ENCODE measurements at regions not wholly inside any gene's neighbourhood (a gene's known extent, or its start where the extent isn't known, plus 50 kb on each side); places are given as distances from the start of the nearest gene placed in this dataset.
"Not testable (repeated sequence)": the region's sequence is repeated elsewhere in the genome, so short reads cannot be mapped to it uniquely, and the experiment has no call there.

DNA sequence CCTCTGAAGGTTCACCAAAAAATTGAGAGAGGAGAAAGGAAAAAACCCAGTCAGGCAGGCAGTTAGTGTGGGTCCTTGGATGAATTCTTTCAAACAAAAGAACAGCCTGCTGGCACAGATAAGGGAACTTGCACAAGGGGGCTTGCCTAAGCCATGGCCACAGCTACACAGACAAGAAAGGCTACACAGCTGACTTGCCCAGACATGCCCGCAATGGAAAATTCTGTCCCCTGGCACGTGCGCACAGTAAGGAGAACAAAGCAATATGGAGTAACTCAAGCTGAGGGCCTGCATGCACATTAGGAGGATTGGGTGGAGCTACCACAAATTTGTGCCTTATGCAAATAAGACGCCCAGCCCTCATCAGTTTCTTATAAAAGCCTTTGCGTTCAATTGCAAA, 512.5 kb upstream of the HTR2C start:
- TF ChIP-seq, protein P1, sequence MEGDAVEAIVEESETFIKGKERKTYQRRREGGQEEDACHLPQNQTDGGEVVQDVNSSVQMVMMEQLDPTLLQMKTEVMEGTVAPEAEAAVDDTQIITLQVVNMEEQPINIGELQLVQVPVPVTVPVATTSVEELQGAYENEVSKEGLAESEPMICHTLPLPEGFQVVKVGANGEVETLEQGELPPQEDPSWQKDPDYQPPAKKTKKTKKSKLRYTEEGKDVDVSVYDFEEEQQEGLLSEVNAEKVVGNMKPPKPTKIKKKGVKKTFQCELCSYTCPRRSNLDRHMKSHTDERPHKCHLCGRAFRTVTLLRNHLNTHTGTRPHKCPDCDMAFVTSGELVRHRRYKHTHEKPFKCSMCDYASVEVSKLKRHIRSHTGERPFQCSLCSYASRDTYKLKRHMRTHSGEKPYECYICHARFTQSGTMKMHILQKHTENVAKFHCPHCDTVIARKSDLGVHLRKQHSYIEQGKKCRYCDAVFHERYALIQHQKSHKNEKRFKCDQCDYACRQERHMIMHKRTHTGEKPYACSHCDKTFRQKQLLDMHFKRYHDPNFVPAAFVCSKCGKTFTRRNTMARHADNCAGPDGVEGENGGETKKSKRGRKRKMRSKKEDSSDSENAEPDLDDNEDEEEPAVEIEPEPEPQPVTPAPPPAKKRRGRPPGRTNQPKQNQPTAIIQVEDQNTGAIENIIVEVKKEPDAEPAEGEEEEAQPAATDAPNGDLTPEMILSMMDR (conservative IDR thresholded peaks at IDR 0.05; ENCODE audit: low read depth, low read length) = no peak
- no peak overlapping the region for H3K4me3 ChIP-seq (ENCODE audit: low read depth, low read length)
- DNase-seq (ENCODE audit: low read depth) = no peak

DNA sequence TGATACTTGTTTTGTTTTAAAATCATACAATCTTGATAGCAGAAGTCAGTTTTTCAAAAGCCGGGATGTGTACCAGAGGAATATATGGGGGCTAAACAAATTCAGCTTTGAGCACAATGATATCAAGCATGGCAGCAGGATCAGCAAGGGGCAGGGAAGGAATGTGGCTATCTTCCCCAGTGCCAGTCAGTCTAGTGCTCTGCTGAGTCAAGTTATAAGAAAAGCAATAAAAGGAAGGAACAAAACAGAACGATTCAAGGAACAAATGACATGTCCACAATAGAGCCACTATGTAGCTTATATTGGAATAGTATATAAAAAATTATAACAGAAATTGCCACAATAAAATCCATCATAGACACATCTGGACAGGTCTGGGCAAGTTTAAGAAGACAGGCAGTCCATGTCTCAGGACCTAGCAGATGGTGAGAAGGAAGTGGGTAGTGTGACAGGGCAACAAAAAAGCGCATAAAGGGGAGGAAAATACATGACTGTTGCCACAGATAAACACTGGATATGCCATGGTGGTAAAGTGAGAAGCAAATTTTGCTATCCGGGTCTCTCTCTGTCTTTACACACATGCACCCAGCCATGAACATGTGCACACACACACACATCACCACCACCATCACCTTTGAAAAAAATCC, 518.2 kb upstream of the HTR2C start:
- DNase-seq (ENCODE audit: low read depth) = no peak
- no peak overlapping the region for H3K4me3 ChIP-seq (ENCODE audit: low read depth, low read length)
- TF ChIP-seq, protein P1 (conservative IDR thresholded peaks at IDR 0.05; ENCODE audit: low read depth, low read length) = no peak

DNA sequence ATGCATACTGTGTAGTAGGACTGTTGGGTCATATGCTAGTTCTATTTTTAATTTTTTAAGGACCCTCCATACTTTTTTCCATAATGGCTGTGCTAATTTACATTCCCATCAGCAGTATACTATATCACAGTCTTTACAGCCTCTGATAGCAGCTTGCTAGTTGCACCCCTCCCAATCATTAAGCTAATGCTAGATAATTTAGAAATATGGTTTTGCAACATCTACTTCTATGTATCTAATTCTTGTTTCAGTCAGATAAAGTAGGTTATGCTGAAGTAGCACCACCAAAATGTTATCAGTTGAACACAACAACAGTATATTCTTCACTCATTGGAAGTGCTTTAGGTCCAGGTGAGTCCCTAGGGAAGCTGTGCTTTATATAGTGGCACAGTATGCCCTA, 522.7 kb upstream of the HTR2C start:
- DNase-seq (ENCODE audit: low read depth) = no peak
- TF ChIP-seq, protein P1 (conservative IDR thresholded peaks at IDR 0.05; ENCODE audit: low read depth, low read length) = no peak
- no peak overlapping the region for H3K4me3 ChIP-seq (ENCODE audit: low read depth, low read length)

DNA sequence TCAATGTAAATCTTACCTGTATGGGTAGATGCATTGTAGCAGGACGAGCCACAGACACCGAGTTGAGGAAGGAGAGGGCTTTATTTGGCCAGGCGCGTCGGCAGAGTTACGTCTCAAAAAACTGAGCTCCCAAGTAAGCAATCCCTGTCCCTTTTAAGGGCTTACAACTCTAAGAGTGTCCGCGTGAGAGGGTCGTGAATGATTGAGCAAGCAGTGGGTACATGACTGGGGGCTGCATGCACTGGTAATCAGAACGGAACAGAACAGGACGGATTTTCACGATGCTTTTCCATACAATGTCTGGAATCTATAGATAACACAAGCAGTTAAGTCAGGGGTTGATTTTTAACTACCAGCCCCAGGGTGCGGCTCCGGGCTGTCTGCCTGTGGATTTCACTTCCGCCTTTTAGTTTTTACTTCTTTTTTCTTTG, 524.9 kb upstream of the HTR2C start:
- TF ChIP-seq, protein P1 (conservative IDR thresholded peaks at IDR 0.05; ENCODE audit: low read depth, low read length) = no peak
- H3K4me3 ChIP-seq (ENCODE audit: low read depth, low read length) = no peak overlapping the region
- DNase-seq (ENCODE audit: low read depth) = no peak

DNA sequence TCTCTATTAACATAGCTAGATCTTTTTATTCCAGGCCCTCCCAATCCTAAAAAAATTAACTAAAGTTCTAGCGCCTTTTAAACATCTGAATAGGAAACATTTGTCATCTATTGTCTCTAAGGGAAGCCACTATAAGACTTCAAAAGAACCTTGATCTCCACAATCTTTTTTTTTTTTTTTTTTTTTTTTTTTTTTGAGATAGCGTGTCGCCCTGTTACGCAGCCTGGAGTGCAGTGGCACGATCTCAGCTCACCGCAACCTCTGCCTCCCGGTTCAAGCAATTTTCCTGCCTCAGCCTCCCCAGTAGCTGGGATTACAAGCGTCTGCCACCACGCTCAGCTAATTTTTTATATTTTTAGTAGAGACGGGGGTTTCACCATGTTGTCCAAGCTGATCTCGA, 526.5 kb upstream of the HTR2C start:
- DNase-seq (ENCODE audit: low read depth) = not testable (repeated sequence)

DNA sequence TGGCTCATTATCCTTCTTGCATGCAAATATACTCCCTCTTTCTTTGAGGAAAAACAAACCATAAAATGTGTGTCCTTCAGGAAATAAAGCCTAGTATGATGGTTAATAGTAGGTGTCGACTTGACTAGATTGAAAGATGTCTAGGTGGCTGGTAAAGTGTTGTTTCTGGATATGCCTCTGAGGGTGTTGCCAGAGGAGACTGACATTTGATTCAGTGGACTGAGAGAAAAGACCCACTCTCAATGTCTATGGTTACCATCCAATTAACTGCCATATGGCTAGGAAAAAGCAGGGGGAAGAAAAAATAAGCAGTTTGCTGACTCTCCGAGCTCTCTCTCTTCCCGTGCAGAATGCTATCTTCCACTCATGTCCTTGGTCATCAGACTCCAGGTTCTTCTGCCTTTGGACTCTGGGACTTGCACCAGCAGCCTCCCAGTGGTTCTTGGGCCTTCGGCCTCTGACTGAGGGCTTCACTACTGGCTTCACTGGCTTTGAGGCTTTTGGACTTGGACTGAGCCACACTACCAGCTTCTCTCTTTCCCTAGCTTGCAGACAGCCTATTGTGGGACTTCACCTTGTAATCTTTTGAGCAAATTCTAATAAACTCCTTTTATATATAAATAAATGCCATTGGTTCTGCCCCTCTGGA, 532.1 kb upstream of the HTR2C start:
- H3K4me3 ChIP-seq (ENCODE audit: low read depth, low read length) = no peak overlapping the region
- DNase-seq (ENCODE audit: low read depth) = no peak
- TF ChIP-seq, protein P1 (conservative IDR thresholded peaks at IDR 0.05; ENCODE audit: low read depth, low read length) = no peak

More for the DNA sequence above, 526.5 kb upstream of the HTR2C start:
- H3K4me3 ChIP-seq (ENCODE audit: low read depth, low read length) = not testable (repeated sequence)

DNA sequence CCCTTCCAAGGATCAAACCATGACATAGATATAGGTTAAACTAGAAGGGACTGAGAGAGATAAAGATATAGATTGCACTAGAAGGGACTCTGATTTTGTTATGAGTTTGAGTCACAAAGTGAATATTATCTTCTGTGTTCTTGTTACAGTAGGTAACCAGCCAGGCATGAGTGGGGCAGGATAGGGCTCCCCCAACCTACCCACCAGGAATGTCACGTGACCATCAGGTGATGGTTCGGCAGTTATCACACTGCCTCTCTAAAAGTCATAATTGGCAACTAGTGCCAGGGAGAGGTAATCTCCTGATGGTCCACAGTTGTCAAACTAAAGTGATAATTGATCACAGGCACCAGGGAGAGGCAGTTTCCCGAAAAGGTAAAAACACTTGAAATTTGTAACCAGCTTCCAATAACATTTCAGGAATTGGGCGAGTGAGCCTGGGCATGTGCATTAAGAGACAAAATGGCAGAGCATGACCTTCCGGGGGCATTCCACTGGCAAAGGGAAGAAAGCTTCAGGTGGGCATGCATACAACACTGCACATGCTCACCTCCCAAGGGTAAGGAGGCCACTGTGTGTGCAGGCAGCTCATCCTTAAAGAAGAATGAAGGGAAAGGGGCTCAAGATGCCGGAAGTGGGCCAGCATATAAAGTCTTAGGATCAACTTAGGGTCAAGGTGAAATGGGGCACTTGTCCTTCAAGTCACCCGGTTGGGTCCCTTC, 533.6 kb upstream of the HTR2C start:
- no peak overlapping the region for H3K4me3 ChIP-seq (ENCODE audit: low read depth, low read length)
- DNase-seq (ENCODE audit: low read depth) = no peak
- TF ChIP-seq, protein P1 (conservative IDR thresholded peaks at IDR 0.05; ENCODE audit: low read depth, low read length) = no peak
